MM.1S (cell line): ENCODE measurements at regions not wholly inside any gene's neighbourhood (a gene's known extent, or its start where the extent isn't known, plus 50 kb on each side); places are given as distances from the start of the nearest gene placed in this dataset.

Experiments used
- DNase-seq: peaks from one replicate; pipeline ENCODE4 v3.0.0-alpha.2; 2015
- H2AFZ ChIP-seq: fragments of 300-600 bp; sonication (generic); 2 replicates; pipeline ENCODE4 v1.6.0; 2016; ENCODE audit warnings: antibody characterized with exemption, low read length
- H3F3A ChIP-seq: fragments of 300-600 bp; sonication (generic); 2 replicates; pipeline ENCODE4 v1.6.1; 2016; ENCODE audit warnings: mild to moderate bottlenecking, antibody characterized with exemption, low read length, moderate library complexity, mixed read lengths; ENCODE audit not compliant: insufficient read depth
- H3K27ac ChIP-seq: fragments of 300-600 bp; sonication (generic); 2 replicates; pipeline ENCODE4 v1.5.1; 2016; ENCODE audit warnings: mild to moderate bottlenecking, low read length
- H3K27me3 ChIP-seq: fragments of 300-600 bp; sonication (generic); replicated peaks from 2 replicates; pipeline ENCODE4 v1.6.0; 2016; ENCODE audit warnings: low read length; ENCODE audit not compliant: insufficient read depth
- H3K36me3 ChIP-seq: fragments of 300-600 bp; sonication (generic); replicated peaks from 2 replicates; pipeline ENCODE4 v1.6.1; 2016; ENCODE audit warnings: mild to moderate bottlenecking, low read length, mixed read lengths; ENCODE audit not compliant: insufficient read depth
- H3K4me1 ChIP-seq: fragments of 300-600 bp; sonication (generic); 2 replicates; pipeline ENCODE4 v1.6.1; 2016; ENCODE audit warnings: low read length, mixed read lengths
- H3K4me2 ChIP-seq: fragments of 300-600 bp; sonication (generic); 2 replicates; pipeline ENCODE4 v1.6.0; 2016; ENCODE audit warnings: low read depth, low read length
- H3K4me3 ChIP-seq: fragments of 300-600 bp; sonication (generic); 2 replicates; pipeline ENCODE4 v1.5.1; 2016; ENCODE audit warnings: low read length, mixed read lengths
- H3K79me2 ChIP-seq: fragments of 300-600 bp; sonication (generic); 2 replicates; pipeline ENCODE4 v1.6.1; 2016; ENCODE audit warnings: mixed run types, low read length, mixed read lengths
- H3K9ac ChIP-seq: fragments of 300-600 bp; sonication (generic); 2 replicates; pipeline ENCODE4 v1.6.1; 2016; ENCODE audit warnings: low read length, mixed read lengths
- H3K9me2 ChIP-seq: fragments of 300-600 bp; sonication (generic); replicated peaks from 2 replicates; pipeline ENCODE4 v1.6.1; 2016; ENCODE audit warnings: mild to moderate bottlenecking, low read length, mixed read lengths; ENCODE audit not compliant: insufficient read depth
- H3K9me3 ChIP-seq: fragments of 300-600 bp; sonication (generic); replicated peaks from 2 replicates; pipeline ENCODE4 v1.6.1; 2016; ENCODE audit warnings: mild to moderate bottlenecking, low read length, mixed read lengths; ENCODE audit not compliant: insufficient read depth
- H4K20me1 ChIP-seq: fragments of 300-600 bp; sonication (generic); 2 replicates; pipeline ENCODE4 v1.6.1; 2016; ENCODE audit warnings: mild to moderate bottlenecking, low read length, moderate library complexity, mixed read lengths; ENCODE audit not compliant: insufficient read depth
- CTCF ChIP-seq: fragments of 300-600 bp; sonication (generic); IDR thresholded peaks from 2 replicates; pipeline ENCODE4 v1.5.1; 2016; ENCODE audit warnings: antibody characterized with exemption, low read length, mixed read lengths
- EZH2 ChIP-seq: fragments of 300-600 bp; sonication (generic); optimal IDR thresholded peaks from 2 replicates; pipeline ENCODE3; 2017; ENCODE audit warnings: low read depth, mild to moderate bottlenecking, antibody characterized with exemption, low read length, mixed read lengths
- EZH2phosphoT487 ChIP-seq: fragments of 300-600 bp; sonication (generic); IDR thresholded peaks from 2 replicates; pipeline ENCODE4 v1.6.1; 2018; ENCODE audit warnings: antibody characterized with exemption, low read length

- TF ChIP-seq EZH2 (no peak), EZH2phosphoT487 (no peak), CTCF (no peak)
- H3K9me3 ChIP-seq, result no peaks in the 10 kb centered on the region
- no peaks in the 10 kb centered on the region for H3K79me2 ChIP-seq
- H3K27me3 ChIP-seq, result no peaks in the 10 kb centered on the region
- no peaks in the 10 kb centered on the region for H4K20me1 ChIP-seq
- no peak overlapping the region for H3K9ac ChIP-seq
- no peaks in the 10 kb centered on the region for H3K36me3 ChIP-seq
- no peak overlapping the region for H3K4me2 ChIP-seq
- H3K9me2 ChIP-seq, result no peaks in the 10 kb centered on the region
- H3K4me3 ChIP-seq, result no peak overlapping the region
- H3K4me1 ChIP-seq, result no peaks in the 10 kb centered on the region
- DNase-seq, result no peak
- H3F3A ChIP-seq, result no peaks in the 10 kb centered on the region
- H2AFZ ChIP-seq, result no peak overlapping the region
- no peak overlapping the region for H3K27ac ChIP-seq
Measured at GRCh38 chr9:96171728-96172127, 130.2 kb downstream of the HSD17B3 start.

GRCh38 chr9:96169901-96170300 is 132.1 kb downstream of the HSD17B3 start:
- no peaks in the 10 kb centered on the region for H4K20me1 ChIP-seq
- DNase-seq, result no peak
- no peaks in the 10 kb centered on the region for H3K36me3 ChIP-seq
- TF ChIP-seq CTCF (no peak), EZH2phosphoT487 (no peak), EZH2 (no peak)
- H3K9me2 ChIP-seq, result no peaks in the 10 kb centered on the region
- no peak overlapping the region for H2AFZ ChIP-seq
- no peak overlapping the region for H3K4me2 ChIP-seq
- H3K9ac ChIP-seq, result no peak overlapping the region
- H3K4me3 ChIP-seq, result no peak overlapping the region
- no peak overlapping the region for H3K27ac ChIP-seq
- no peaks in the 10 kb centered on the region for H3K4me1 ChIP-seq
- no peaks in the 10 kb centered on the region for H3K79me2 ChIP-seq
- H3F3A ChIP-seq, result no peaks in the 10 kb centered on the region
- no peaks in the 10 kb centered on the region for H3K9me3 ChIP-seq
- H3K27me3 ChIP-seq, result no peaks in the 10 kb centered on the region

- Histone ChIP-seq H3K9ac (no peak overlapping the region), H3K4me3 (no peak overlapping the region), H3K9me3 (no peaks in the 10 kb centered on the region), H3K4me1 (no peaks in the 10 kb centered on the region), H3K4me2 (no peak overlapping the region), H3K79me2 (no peaks in the 10 kb centered on the region), H3F3A (no peaks in the 10 kb centered on the region), H3K36me3 (no peaks in the 10 kb centered on the region), H3K27ac (no peak overlapping the region), H4K20me1 (no peaks in the 10 kb centered on the region), H3K27me3 (no peaks in the 10 kb centered on the region), H3K9me2 (no peaks in the 10 kb centered on the region), H2AFZ (no peak overlapping the region)
- TF ChIP-seq EZH2 (no peak), EZH2phosphoT487 (no peak), CTCF (no peak)
- no peak for DNase-seq
Measured at GRCh38 chr9:96169484-96169883, 132.5 kb downstream of the HSD17B3 start.

- Histone ChIP-seq H3K9me3 (no peaks in the 10 kb centered on the region), H3K4me2 (no peak overlapping the region), H3K27me3 (no peaks in the 10 kb centered on the region), H3K4me3 (no peak overlapping the region), H3K27ac (no peak overlapping the region), H4K20me1 (no peaks in the 10 kb centered on the region), H3K36me3 (no peaks in the 10 kb centered on the region), H3F3A (no peaks in the 10 kb centered on the region), H3K9ac (no peak overlapping the region), H2AFZ (no peak overlapping the region), H3K4me1 (no peaks in the 10 kb centered on the region), H3K79me2 (no peaks in the 10 kb centered on the region), H3K9me2 (no peaks in the 10 kb centered on the region)
- TF ChIP-seq EZH2phosphoT487, result no peak
- TF ChIP-seq EZH2, result no peak
- no peak for TF ChIP-seq CTCF
- DNase-seq, result no peak
Measured at GRCh38 chr9:96168882-96169281, 133.1 kb downstream of the HSD17B3 start.
